NCI-H146 treated with DMSO at 0.1 percent for 48 hours (cell line): ENCODE measurements at regions not wholly inside any gene's neighbourhood (a gene's known extent, or its start where the extent isn't known, plus 50 kb on each side); places are given as distances from the start of the nearest gene placed in this dataset.

ENCODE experiments used
- DNase-seq: peaks from one replicate; lab custom pipeline; 2025; ENCODE audit not compliant: unreplicated experiment; lab: John Stamatoyannopoulos, UW

DNA sequence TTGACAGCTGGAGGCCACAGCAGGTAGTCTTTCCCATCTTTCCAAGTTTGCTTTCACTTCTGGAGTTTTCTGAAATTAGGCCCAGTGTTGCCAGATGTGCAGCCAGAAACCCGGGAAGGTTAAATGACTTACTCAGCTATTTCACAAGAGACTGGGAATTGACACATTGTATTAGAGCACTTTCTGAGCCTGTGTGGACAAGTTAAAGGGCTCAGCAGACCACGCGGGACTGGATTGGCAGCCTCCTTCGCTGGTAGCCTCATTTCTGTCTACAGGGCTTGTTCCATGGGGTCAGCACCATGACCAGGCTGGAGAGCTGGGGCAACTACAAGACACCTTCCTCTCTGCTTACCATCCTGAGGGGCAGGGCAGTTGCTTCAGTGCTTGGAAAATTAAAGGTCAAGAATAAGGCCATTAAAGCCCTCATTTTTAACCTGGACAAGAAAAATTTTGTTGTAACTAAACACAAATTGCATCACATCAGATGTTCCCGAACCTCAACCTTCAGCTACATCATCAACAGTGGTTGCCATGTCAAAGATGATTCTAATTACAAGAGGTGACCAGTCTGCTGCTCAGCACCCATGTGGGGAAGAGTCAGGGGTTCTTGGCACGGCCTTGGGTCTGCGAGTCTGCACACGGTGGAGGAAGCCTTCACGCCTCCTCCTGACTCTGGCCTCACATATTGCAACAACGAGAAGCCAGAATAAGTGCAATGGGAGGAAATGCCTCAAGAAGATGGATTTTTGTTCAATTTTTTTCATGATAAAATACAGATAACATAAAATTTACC lies 279.5 kb upstream of the RAB6C start:
- DNase-seq = no peak

DNA sequence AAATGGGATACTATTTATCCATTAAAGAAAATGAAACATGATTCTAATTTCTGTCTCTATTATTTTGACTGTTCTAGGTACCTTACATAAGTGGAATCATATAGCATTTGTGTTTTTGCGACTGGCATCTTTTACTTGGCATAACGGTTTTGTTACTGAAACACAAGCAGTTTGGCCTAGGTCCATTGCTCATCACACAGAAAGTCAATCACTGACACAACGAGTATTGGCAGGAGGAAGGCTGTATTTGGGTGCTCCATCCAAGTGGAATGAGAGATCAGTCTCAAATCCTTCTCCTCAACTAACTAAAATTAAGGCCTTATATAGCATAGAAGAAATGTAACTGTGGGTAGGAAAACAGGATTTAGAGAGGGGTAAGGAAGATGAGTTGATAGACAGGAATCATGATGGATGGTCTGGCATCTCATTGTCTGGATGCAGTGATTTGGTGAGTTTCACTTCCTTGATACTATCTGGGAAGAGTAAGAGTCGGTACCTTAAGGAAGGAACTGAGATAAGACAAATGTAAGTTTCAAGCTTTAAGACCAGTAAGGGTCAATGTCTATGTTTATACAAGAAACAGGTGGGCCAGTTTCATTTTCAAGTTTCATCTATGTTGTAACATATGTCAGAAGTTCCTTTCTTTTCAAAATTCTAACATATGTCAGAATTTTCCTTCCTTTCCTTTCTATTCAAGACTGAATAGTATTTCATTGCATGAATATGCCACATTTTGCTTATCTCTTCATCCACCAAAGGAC lies 276.9 kb upstream of the RAB6C start:
- no peak for DNase-seq

DNA sequence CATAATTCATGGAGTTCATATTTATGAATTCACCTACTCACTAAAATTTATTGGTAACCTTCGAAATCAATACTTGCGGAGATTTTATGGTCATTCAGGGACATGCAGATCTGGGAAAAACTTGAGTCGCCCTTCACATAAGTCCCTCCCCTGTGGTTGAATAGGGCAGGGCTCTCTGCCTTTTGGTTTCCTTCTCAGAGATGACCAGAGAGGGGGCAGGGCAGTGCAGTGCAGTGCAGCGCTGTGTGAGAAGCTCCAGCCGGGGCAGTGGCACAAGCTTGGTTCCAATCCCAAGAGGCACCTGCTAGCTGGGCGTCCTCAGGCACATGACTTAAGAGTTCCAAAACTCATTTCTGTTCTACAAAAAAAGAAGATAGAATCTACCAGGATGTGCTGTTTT lies 274.4 kb upstream of the RAB6C start:
- DNase-seq = no peak

DNA sequence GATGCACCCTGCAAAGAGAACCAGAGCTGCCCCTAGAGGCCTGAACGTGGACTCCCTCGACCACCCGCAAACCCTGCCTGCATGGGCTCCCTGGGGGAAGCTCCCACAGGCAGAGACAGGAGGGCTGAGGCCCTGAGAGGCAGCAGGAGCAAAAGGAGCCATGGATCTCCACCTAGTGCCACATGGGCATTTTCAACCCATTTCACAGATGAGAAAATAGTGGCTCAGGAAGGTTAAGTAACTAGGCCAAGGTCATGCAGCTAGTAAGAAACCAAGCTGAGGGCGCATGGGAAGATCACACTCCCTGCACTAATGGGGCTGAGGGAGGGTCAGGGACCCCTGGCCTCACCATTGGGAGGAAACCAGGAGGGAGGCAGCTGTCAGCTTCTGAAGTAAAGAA lies 271.7 kb upstream of the RAB6C start:
- DNase-seq = no peak

DNA sequence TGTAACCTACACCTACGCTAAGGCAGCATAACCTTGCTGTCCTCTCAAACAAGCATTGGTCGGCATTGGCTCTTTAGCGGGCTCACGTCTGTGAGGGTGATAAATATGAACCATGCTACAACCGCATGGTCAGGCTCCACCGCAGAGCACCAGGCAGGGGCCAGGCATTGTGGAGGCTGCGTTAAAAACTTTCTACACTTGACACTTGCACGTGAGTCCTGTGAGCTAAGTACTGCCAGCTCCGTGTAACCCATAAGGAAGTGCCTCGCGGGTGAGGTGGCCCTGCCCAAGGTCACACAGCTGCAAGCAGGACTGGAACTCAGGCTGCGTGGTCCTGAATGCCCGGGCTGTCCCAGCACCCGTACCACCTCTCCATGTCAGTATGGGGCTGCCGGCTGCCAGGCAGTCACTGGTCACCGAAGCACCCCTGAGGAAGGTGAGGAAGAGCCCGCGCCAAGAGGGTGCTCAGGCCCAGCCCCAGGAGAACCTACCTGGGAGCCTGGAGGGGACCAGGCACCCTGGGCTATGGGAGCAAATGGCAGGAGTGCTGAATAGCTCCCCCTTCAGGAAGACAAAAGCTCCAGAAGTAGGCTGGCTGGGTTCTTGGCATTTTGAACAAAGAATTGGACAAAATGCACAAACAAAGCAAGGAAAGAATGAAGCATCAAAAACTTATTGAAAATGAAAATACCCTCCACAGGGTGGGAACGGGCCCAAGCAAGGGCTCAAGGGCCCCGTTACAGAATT lies 271.1 kb upstream of the RAB6C start:
- DNase-seq = no peak

DNA sequence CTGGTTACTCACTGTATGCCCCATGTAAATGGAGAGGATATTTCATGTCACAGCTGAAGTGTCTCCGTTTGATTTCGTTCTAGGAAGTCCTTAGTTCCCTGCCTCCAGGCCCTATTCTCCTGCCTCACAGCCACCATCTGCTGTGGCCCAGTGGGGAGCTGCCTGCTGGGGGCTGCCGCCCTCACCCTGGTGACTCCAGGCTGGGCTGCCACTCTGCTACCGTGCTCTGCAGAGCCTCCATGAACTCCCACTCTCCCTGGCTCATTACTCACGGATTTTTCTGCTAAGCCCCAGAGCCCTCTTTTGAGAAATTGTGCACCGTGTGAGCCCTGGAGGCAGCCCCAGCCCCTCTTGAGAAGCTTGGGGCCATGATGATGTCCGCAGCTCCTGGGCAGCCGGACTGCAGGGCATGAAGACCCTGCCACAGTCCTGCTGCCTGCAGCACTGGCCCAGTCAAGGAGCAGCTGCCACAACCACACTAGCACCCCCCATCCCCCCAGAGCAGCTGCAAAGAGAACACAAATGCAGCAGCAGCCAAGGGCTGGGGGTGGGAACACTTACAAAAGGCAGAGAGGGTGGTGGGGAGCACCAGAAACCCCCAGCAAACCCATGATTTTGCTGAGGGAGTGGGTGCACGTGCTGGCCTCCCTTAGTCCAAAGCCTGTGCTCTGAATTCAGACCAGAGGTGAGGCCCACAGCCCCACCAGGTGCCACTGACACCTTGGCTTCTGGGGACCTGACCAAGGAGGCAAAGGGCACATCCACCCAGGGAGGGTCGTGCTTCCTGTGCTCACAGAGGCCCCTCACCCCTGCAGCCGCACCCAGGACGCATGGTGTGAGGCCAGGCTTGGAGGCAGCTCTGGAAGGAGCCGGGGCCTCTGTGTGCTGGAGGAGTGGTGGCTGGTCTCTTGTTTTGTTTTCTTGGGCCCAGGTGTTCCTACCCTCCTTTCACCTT lies 270.2 kb upstream of the RAB6C start:
- no peak for DNase-seq

DNA sequence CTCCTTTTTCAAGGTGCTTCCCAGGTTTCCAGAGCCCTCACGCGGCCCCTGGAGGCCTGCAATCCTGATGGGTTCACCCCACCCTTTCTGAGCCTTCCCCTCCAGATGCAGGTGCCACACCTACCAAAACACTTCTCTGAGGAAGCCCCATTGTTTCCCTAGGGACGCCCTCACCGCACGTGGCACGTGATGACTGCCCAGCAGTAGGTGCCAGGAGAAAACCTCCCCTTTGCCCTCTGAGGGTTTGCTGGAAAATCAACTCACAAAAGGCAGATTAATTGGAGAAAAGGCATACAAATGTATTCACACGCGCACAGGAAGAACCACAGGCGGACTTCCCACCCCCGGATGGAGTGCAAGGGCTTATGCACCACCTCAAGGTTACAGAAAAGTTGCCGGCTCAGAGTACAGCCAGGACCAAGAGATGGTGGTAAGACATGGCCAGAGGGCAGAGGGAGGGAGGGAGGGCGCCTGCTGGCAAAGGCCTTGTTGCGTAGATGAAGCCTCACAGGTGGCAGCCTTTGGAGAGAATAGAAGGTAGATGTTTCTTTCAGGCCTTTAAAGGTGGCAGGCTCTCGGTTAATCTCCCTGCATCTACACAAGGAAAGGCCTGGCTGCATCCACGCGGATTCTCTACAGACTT lies 269.4 kb upstream of the RAB6C start:
- DNase-seq = no peak

DNA sequence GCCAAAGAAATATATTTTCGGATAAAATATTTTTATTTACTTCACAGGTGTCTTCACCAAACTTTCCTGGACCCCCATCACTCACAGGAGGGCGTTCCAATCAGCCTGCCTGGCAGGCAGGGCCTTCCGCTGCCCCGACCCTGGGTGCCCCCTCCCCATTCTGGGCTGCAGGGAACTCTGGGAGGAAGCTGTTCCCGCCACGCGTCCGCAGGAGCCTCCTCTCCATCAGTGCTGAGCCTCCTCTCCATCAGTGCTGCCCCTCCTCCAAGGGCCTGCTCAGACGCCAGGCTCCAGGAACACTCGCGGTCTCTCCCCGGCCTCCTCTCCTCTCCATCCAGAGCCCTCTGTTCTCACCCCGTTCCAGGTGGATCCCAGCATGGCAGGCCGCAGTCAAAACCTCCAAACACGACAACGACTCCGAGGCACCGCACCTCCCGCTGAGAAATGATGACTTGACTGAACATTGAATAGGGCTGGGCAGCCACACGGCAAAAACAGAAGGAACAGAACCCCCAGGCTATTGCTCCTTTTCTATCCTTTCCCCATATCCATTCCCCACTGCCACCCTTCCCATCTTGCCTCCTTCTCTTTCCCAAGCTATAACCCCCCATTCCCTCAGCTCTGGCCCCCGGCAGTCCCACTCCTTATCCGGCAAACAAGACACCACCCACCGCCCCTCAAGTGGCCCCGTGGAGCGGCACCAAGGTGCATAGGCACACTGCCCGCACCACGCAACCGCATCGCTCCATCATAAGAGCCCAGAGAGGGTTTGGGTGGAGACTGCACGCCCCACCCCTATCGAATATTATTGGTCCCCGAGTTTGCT lies 268.6 kb upstream of the RAB6C start:
- no peak for DNase-seq

DNA sequence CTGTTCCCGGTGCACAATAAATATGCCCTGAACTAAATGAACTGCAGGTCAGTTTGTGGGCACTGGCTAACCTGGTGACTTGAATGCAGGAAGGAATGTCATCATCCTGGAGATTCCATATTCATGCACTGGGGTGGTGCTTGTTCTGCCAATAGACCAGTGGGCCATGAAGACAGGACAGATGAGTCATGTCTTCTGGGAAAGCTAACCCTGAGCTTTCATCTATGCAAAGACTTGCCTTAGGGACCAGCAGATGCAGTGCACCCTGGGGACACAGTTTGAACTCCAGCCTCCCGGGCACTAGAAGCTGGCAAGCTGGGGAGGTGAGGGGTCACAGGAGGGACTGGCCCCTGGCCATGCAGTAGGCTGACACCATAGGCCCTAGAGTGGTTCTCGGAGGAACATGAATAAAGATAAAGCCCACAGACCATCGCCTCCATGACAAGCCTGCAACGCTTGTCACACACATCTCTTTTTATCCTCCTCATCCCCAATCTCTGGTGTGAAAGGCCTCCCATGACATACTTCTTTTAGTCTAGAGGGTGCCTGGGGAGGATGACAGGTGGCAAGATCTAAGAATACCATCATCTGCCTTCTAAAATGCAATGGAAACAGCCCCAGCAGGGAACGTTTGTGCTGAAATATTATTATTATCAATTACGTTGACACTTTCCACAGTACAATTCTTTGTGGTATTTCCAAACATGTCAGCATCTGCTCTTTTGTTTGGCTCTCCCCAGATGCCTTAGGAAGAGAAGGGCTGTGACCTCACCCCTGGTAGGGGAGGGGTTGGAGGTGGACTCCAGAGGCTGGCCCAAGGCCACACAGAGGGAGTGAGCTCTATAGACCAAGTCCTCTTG lies 267.4 kb upstream of the RAB6C start:
- peak; percentile 15 for DNase-seq

DNA sequence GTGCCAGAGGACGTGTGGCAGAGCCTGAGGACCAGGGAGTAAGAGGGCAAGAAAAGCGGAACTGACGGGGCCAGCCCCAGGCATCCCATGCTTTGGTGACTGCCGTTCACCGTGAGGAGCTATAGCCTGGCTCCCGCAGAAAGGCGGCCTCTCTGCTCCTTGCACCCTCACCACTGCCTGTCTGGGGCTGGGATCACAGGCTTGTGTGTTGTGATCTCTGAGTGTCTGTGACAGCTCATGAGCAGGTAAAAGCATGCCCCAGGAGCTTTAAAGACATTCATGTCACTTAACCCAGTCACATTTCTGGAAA lies 266.8 kb upstream of the RAB6C start:
- DNase-seq = no peak

DNA sequence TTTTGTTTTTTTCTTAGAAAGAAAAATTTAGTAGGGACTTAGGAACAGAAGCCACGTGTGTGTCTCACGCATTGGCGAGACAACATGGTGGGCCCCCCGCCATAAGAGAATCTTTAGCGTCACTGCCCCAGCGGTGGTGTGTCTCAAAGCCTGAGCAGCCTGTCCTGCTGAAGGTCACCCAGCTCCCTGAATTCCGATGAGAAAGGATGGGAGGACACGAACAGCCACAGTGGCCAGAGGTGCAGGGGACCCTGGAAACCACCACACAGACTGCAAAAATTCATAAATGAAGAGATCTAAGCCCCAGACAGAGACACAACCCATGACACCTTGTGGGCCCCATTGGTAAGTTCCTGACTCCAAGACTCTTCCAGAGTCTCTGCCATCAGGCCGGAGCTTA lies 266.1 kb upstream of the RAB6C start:
- DNase-seq = no peak

DNA sequence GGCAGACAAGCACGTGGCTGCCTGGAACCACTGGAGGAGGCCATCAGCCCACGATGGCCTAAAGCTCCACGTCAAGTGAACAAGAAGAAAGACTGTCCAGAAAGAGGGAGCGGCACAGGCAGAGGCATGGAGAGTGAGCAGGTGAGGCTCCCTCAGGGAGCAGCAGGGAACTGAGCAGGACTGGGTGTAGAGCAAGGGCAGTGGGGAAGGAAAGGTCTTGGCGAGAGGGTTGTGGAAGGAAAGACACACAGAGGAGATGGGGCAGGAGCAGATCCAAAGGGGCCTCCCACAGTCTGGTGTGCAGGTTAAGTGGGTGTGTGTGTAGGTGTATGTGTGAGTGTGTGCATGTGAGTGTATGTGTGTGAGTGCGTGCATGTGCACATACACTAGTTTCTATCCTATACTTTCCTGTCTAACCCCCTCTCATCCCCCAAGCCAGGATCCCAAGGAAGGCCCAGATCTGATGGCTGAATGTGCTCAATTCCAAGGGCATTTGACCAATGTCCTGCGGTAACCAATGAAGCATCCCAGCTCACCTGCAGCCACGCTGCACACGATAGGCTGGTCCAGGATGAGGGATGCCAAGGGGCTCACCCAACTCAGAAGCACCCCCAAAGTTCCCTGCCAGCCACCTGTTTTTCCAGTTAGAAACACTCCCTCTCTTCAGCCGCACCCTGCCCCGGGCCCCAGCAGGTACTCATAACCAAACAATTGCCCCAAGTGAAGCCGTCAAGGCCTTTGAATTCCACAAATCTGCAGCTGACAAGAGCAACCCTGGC lies 262.5 kb upstream of the RAB6C start:
- DNase-seq = no peak

DNA sequence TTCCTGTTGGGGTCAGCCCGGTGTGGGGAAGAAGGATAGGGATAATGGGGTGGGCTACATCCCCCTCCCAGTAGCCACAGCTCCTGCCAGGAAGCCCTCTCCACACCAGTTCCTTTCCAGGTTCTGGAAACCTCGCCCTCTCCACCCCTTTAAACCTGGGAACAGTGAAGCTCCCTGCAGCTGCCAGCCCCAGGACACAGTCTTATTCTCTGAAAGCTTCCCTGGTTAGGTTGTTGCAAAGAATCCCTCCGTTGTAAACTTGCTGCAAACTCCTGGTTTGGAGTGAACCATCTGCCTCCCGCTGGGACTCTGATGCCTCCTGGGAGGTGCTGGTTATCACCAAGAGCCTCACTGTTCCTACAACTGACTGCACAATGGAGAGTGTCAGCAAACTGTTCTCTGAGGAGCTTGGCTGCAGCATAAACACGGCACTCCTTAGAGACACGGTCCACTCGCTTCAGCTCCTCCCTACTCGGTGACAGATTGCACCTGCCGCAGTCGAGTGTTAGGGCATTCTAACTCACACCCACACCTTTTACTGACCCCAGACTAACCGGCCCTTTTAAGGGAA lies 261.8 kb upstream of the RAB6C start:
- DNase-seq = no peak

DNA sequence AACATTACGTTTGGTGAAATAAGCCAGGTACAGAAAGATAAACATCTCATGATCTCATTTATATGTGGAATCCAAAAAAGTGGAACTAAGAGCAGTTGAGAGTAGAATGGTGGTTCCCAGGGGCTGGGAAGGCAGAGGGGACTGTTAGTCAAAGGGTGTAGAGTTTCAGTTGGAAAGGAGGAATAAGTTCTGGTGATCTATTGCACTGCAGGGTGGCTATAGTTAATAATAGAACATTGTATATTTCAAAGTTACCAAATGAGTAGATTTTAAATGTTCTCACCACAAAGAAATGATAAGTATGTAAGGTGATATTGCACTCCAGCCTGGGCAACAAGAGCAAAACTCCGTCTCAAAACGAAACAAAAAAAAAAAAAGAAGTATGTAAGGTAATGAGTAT lies 260.1 kb upstream of the RAB6C start:
- no peak for DNase-seq

DNA sequence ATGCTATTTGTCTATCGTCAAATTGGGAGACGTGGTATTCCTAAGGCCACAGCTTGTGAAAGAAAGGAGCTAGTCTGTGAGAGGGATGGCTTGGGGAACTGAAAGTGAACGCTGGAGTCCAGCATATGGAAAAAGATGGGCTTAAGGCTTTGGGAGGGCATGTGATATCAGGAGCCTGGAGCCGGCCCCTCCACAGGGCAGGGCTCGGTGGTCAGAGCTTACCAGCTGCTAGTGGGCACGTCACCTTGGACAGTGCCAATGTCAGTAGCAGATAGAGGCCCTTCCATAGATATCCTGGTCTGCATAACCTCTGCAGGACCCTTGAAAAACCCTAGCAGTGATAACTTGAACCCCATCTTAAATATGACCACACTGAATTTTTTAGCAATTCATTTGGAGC lies 259.1 kb upstream of the RAB6C start:
- no peak for DNase-seq

DNA sequence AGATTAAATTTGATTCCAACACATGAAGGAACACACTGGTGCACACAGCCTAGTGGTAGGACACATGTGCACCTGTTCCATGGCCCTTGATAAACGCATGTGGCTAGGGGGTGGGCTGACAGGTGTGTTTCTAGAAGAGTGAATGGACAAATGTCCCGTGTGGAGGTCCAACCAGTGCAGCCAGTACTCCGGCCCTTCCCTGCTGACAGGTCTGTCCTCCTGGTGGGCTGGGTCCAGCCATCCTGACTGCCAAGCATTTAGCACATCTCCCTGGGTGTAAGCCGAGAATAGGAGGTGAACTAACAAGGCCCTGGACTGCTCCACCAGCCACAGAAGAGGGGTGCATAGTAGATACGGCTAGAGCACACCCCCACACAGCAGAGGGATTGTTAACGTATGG lies 258.7 kb upstream of the RAB6C start:
- no peak for DNase-seq

DNA sequence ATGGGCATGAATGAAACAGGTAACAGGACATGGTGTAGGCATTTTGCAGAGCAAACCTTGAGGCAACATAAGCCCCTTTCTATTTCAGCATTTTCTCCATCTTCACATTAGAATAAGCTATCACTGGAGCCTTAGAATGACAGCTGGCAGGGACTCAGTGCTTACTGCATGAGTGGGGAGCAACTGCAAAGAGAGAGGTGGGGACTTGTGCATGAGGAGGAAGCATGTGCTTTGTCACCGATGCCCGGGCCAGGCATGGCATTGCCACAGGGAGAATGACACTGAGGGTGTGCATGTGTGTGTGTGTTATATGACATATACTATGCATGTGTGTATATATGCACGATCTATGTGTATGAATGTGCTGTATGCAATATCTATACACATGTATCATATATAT lies 258.2 kb upstream of the RAB6C start:
- no peak for DNase-seq

DNA sequence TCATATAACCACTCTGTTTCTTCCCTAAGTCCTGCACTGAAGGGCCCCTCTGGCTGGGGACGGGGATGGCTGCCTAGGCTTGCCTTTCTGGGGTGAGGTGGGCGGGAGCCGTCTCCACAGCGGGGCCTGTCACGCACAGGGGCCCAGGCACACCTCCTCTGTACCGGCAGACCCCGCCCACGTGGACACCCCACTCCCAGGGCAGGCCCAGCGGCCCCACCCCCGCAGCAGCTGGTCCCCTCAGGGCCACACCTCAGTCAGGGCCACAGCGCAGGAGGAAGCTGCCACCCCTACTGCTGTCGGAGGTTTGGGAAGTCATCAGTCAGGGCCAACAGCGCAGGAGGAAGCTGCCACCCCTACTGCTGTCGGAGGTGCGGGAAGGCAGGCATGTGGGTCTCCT lies 257.6 kb upstream of the RAB6C start:
- DNase-seq = no peak
